ENCODE measurements at regions not wholly inside any gene's neighbourhood (a gene's known extent, or its start where the extent isn't known, plus 50 kb on each side); places are given as distances from the start of the nearest gene placed in this dataset.

DNA sequence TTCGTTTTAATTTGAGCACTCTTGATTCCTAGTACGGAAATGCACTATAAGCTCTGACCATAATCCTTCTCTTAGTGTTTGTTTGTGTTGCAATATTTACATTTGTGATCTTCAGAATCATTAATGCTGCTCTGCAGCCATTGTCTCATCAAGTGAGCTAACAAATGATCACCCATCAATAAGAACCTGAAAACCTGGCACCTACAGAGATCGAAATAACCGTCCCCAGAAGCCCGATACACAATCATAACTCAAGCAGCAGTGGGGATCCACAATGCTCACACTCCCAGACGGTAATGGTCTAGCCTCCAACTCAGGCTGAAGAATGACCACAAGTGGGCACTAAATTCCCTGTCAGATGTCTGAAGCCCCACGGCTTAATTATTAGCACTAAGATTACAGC is 156.0 kb upstream of the NFE2L3 start:
- Histone ChIP-seq H3K4me1 (no peaks in the 10 kb centered on the region), H3K4me3 (no peak overlapping the region), H3K9me3 (no peaks in the 10 kb centered on the region), H3K36me3 (ENCODE audit: low read depth, missing control alignments) (no peaks in the 10 kb centered on the region), H3K27me3 (no peaks in the 10 kb centered on the region), H3K27ac (no peak overlapping the region)
- intact Hi-C loops (cut with DNase I; ENCODE audit: low total_unique reads): no loop called here
- no peak for TF ChIP-seq POLR2A (IDR thresholded peaks at IDR 0.05)
- TF ChIP-seq, protein P1, sequence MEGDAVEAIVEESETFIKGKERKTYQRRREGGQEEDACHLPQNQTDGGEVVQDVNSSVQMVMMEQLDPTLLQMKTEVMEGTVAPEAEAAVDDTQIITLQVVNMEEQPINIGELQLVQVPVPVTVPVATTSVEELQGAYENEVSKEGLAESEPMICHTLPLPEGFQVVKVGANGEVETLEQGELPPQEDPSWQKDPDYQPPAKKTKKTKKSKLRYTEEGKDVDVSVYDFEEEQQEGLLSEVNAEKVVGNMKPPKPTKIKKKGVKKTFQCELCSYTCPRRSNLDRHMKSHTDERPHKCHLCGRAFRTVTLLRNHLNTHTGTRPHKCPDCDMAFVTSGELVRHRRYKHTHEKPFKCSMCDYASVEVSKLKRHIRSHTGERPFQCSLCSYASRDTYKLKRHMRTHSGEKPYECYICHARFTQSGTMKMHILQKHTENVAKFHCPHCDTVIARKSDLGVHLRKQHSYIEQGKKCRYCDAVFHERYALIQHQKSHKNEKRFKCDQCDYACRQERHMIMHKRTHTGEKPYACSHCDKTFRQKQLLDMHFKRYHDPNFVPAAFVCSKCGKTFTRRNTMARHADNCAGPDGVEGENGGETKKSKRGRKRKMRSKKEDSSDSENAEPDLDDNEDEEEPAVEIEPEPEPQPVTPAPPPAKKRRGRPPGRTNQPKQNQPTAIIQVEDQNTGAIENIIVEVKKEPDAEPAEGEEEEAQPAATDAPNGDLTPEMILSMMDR (IDR thresholded peaks at IDR 0.05): no peak
- no peak for DNase-seq
- WGBS, 2 donors: 74% methylated on average over 7 of the region's 7 CpGs

GRCh38 chr7:25998499-25998898 is 153.5 kb upstream of the NFE2L3 start:
- no peaks in the 10 kb centered on the region for H3K4me1 ChIP-seq
- H3K4me3 ChIP-seq: no peak overlapping the region
- no peak overlapping the region for H3K27ac ChIP-seq
- H3K36me3 ChIP-seq (ENCODE audit: low read depth, missing control alignments): no peaks in the 10 kb centered on the region
- H3K9me3 ChIP-seq: no peaks in the 10 kb centered on the region
- H3K27me3 ChIP-seq: no peaks in the 10 kb centered on the region
- intact Hi-C loops (cut with DNase I; ENCODE audit: low total_unique reads): no loop called here
- DNase-seq: no peak
- TF ChIP-seq POLR2A (IDR thresholded peaks at IDR 0.05): no peak
- TF ChIP-seq, protein P1 (IDR thresholded peaks at IDR 0.05): no peak
- whole genome bisulfite sequencing, 2 donors: 77 to 89% methylated on average over 9 of the region's 9 CpGs

DNA sequence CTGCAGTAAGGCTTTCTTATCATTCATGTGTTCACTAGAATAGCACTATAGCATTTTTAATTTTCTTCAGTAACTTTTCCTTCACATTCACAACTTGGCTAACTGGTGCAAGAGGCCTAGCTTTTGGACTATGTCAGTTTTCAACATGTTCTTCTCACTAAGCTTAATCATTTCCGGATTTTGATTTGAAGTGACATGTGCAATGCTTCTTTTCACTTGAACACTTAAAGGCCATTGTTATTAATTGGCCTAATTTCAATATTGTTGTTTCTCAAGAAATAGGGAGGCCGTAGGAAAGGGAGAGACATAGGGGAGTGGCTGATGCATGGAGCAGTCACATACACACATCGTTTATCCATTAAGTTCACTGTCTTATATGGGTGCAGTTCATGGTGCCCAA is 151.2 kb upstream of the NFE2L3 start:
- Histone ChIP-seq H3K4me3 (no peak overlapping the region), H3K27me3 (no peaks in the 10 kb centered on the region), H3K4me1 (no peaks in the 10 kb centered on the region), H3K9me3 (no peaks in the 10 kb centered on the region), H3K36me3 (ENCODE audit: low read depth, missing control alignments) (no peaks in the 10 kb centered on the region), H3K27ac (no peak overlapping the region)
- no peak for DNase-seq
- 70 to 79% methylated on average over 3 of the region's 3 CpGs for WGBS, 2 donors
- no peak for TF ChIP-seq POLR2A (IDR thresholded peaks at IDR 0.05)
- TF ChIP-seq, protein P1 (IDR thresholded peaks at IDR 0.05): no peak
- intact Hi-C loops (cut with DNase I; ENCODE audit: low total_unique reads): no loop called here

DNA sequence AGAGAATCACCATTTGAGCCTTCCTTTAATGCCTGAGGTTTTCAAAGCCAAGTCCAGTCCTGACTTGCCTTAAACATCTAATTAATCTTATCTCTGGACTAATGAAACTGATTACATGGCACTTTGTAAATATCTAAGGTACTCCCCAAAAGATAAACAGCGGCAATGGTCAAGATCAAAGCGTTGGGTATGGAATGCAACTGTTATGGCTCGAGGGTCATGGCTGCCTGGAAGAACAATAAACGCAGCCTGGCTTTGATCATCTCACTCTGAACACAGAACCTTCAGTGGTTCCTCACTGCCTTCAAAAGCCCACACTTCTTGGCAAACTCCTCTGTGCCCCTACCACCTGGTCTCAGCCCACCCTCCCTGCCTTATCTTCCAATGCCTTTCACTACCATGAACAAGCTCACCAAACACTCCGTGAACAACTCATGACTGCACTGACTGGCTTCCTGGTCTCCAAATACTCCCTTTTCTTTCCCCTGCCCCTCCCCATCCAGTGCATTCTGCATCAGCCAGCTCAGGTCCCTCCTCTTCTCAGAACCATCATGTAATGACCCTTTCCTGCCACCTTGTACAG is 150.2 kb upstream of the NFE2L3 start:
- H3K4me3 ChIP-seq: no peak overlapping the region
- WGBS, 2 donors: 36 to 40% methylated on average over 5 of the region's 5 CpGs
- no peak for DNase-seq
- no peaks in the 10 kb centered on the region for H3K9me3 ChIP-seq
- H3K27me3 ChIP-seq: no peaks in the 10 kb centered on the region
- H3K4me1 ChIP-seq: no peaks in the 10 kb centered on the region
- H3K36me3 ChIP-seq (ENCODE audit: low read depth, missing control alignments): no peaks in the 10 kb centered on the region
- intact Hi-C loops (cut with DNase I; ENCODE audit: low total_unique reads): no loop called here
- no peak overlapping the region for H3K27ac ChIP-seq
- no peak for TF ChIP-seq POLR2A (IDR thresholded peaks at IDR 0.05)
- TF ChIP-seq, protein P1 (IDR thresholded peaks at IDR 0.05): no peak

DNA sequence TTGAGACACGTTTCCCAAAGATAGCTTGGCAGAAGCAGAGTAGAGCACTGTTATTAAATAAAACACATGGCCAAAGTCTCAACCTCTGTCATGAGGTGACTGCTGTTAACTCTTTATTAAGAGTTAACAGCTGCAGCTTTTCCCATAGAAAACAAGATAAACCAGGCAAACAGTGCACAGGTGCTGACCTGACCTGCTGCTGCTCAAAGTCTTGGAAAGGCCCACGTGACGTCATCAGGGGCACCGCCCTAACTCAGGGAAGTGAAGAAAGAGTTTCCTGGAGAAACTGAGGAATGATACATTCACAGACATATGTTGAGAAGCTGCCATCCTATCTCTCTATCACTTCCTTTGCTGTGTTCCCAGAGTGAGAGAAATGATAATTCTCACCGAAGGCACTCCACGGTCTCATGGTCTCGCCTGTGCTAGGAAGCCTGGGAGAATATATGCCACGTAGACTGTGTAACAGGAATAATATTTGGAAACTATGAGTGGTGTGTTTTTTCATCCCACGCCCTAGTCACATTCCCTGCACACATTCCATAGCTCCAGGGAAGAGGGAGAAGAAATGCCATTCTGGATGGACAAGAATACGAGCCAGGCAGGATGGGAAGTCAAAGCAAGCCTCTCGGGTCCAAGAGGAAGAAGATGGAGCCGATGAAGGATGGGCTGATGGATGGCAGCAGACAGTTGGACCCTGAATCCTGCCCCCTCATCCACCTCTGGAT is 146.2 kb upstream of the NFE2L3 start:
- WGBS, 2 donors: 74 to 77% methylated on average over 12 of the region's 12 CpGs
- no peak for DNase-seq
- no peak overlapping the region for H3K27ac ChIP-seq
- H3K36me3 ChIP-seq (ENCODE audit: low read depth, missing control alignments): no peaks in the 10 kb centered on the region
- no peaks in the 10 kb centered on the region for H3K4me1 ChIP-seq
- no peaks in the 10 kb centered on the region for H3K27me3 ChIP-seq
- TF ChIP-seq, protein P1 (IDR thresholded peaks at IDR 0.05): no peak
- no peak for TF ChIP-seq POLR2A (IDR thresholded peaks at IDR 0.05)
- no peaks in the 10 kb centered on the region for H3K9me3 ChIP-seq
- intact Hi-C loops (cut with DNase I; ENCODE audit: low total_unique reads): no loop called here
- H3K4me3 ChIP-seq: no peak overlapping the region

Measured in testis (tissue), 2 donors.